ENCODE measurements at regions not wholly inside any gene's neighbourhood (a gene's known extent, or its start where the extent isn't known, plus 50 kb on each side); places are given as distances from the start of the nearest gene placed in this dataset.

- no peak overlapping the region for H3K4me3 ChIP-seq (ENCODE audit: low read depth, low read length)
- no peak for TF ChIP-seq CTCF (IDR thresholded peaks at IDR 0.05; ENCODE audit: low read depth, low read length)
These were observed 90.7 kb upstream of the KCNK2 start for GRCh38 chr1:214991691-214992315.

GRCh38 chr1:214993419-214993818 lies 89.1 kb upstream of the KCNK2 start:
- no peak for TF ChIP-seq CTCF (IDR thresholded peaks at IDR 0.05; ENCODE audit: low read depth, low read length)
- no peak overlapping the region for H3K4me3 ChIP-seq (ENCODE audit: low read depth, low read length)

- no peak for TF ChIP-seq CTCF (IDR thresholded peaks at IDR 0.05; ENCODE audit: low read depth, low read length)
- H3K4me3 ChIP-seq (ENCODE audit: low read depth, low read length), result no peak overlapping the region
These were observed 84.9 kb upstream of the KCNK2 start for GRCh38 chr1:214997685-214998084.

GRCh38 chr1:215001419-215002021 lies 81.0 kb upstream of the KCNK2 start:
- no peak for TF ChIP-seq CTCF (IDR thresholded peaks at IDR 0.05; ENCODE audit: low read depth, low read length)
- no peak overlapping the region for H3K4me3 ChIP-seq (ENCODE audit: low read depth, low read length)

GRCh38 chr1:215002471-215002870 lies 80.1 kb upstream of the KCNK2 start:
- TF ChIP-seq CTCF (IDR thresholded peaks at IDR 0.05; ENCODE audit: low read depth, low read length), result no peak
- H3K4me3 ChIP-seq (ENCODE audit: low read depth, low read length), result no peak overlapping the region

- no peak for TF ChIP-seq CTCF (IDR thresholded peaks at IDR 0.05; ENCODE audit: low read depth, low read length)
- H3K4me3 ChIP-seq (ENCODE audit: low read depth, low read length), result no peak overlapping the region
These were observed 78.9 kb upstream of the KCNK2 start for GRCh38 chr1:215003686-215004085.

- no peak overlapping the region for H3K4me3 ChIP-seq (ENCODE audit: low read depth, low read length)
These were observed 78.3 kb upstream of the KCNK2 start for GRCh38 chr1:215004121-215004827.

More at GRCh38 chr1:215004121-215004827, 78.3 kb upstream of the KCNK2 start:
- no peak for TF ChIP-seq CTCF (IDR thresholded peaks at IDR 0.05; ENCODE audit: low read depth, low read length)

Data from WI38 (cell line).